Endothelial cell of umbilical vein (primary cell): ENCODE measurements at regions not wholly inside any gene's neighbourhood (a gene's known extent, or its start where the extent isn't known, plus 50 kb on each side); places are given as distances from the start of the nearest gene placed in this dataset.

Source experiments
- BruUV-seq: library from RNA; stranded (reverse); fragments of 400-500 nt; replicated peaks from 2 replicates; lab custom pipeline; 2021; lab: Mats Ljungman, UMichigan
- CTCF ChIA-PET: fragments of 300-600, 350-600 bp; sonication (Branson Sonifier 250); formaldehyde crosslinking; loops from one replicate; lab custom pipeline; 2021; ENCODE audit warnings: antibody characterized with exemption, inconsistent platforms; lab: Charles Lee
- POLR2A ChIA-PET: fragments of 300-600, 350-600 bp; sonication (Branson Sonifier 250); formaldehyde crosslinking; loops from one replicate; lab custom pipeline; 2021; ENCODE audit warnings: antibody characterized with exemption, inconsistent platforms; lab: Charles Lee
- DNase-seq: peaks from one replicate; pipeline ENCODE4 v3.0.0-alpha.2; 2011; ENCODE audit warnings: low read depth, low spot score
- FAIRE-seq: peaks from 2 replicates; lab custom pipeline; 2011; peaks lifted over from hg19 to GRCh38; lab: Jason Lieb, UNC
- H2AFZ ChIP-seq: 2 replicates; pipeline ENCODE4 v1.6.0; 2012; ENCODE audit warnings: low read depth, low read length, control low read depth, inconsistent platforms
- H3K27ac ChIP-seq: 2 replicates; pipeline ENCODE4 v1.5.1; 2011; ENCODE audit warnings: low read depth, mild to moderate bottlenecking, control low read depth, low read length, moderate library complexity; ENCODE audit not compliant: insufficient read depth
- H3K27me3 ChIP-seq, 2 experiments: 2 replicates each; pipeline versions ENCODE4 v1.6.0 to v1.6.1; 2011; ENCODE audit warnings: low read length in 2 of 2, mixed read lengths in 1 of 2; ENCODE audit not compliant: control insufficient read depth in 2 of 2, insufficient read depth in 2 of 2
- H3K36me3 ChIP-seq, 2 experiments: 2 replicates in 1 of 2; 3 replicates in 1 of 2; pipeline ENCODE4 v1.5.1; 2011; ENCODE audit warnings: low read length in 2 of 2, mild to moderate bottlenecking in 1 of 2, moderate library complexity in 1 of 2; ENCODE audit not compliant: control insufficient read depth in 2 of 2, insufficient read depth in 2 of 2; ENCODE audit errors: extremely low read depth in 1 of 2
- H3K4me1 ChIP-seq: 3 replicates; pipeline ENCODE4 v1.5.1; 2011; ENCODE audit warnings: mild to moderate bottlenecking, low read length; ENCODE audit not compliant: control insufficient read depth, insufficient read depth; ENCODE audit errors: extremely low read depth
- H3K4me2 ChIP-seq: 2 replicates; pipeline ENCODE4 v1.6.1; 2011; ENCODE audit warnings: low read length, control low read depth, mixed read lengths; ENCODE audit not compliant: insufficient read depth
- H3K4me3 ChIP-seq, 3 experiments: fragments of 200-600 bp in 1 of 3; sonication (generic), shearing (Covaris generic) in 1 of 3; replicated peaks in 1 of 3; 2 replicates each; pipeline ENCODE4 v1.5.1; 2011 to 2016; ENCODE audit warnings: control low read depth in 3 of 3, low read length in 3 of 3, mild to moderate bottlenecking in 2 of 3, inconsistent platforms in 1 of 3, low read depth in 1 of 3, moderate library complexity in 1 of 3; ENCODE audit not compliant: insufficient read depth in 1 of 3
- H3K79me2 ChIP-seq: 2 replicates; pipeline ENCODE4 v1.6.0; 2012; ENCODE audit warnings: low read length, inconsistent platforms; ENCODE audit not compliant: control insufficient read depth, insufficient read depth
- H3K9ac ChIP-seq: replicated peaks from 2 replicates; pipeline ENCODE3; 2011; ENCODE audit warnings: low read length, control low read depth; ENCODE audit not compliant: insufficient read depth; ENCODE audit errors: extremely low read depth
- H3K9me1 ChIP-seq: replicated peaks from 3 replicates; pipeline ENCODE4 v1.6.0; 2011; ENCODE audit warnings: mild to moderate bottlenecking, low read length; ENCODE audit not compliant: control insufficient read depth, insufficient read depth; ENCODE audit errors: extremely low read depth
- H3K9me3 ChIP-seq: replicated peaks from 2 replicates; pipeline ENCODE4 v1.5.1; 2012; ENCODE audit warnings: low read length, inconsistent platforms; ENCODE audit not compliant: control insufficient read depth, insufficient read depth
- H4K20me1 ChIP-seq: replicated peaks from 2 replicates; pipeline ENCODE3; 2011; ENCODE audit warnings: mild to moderate bottlenecking, low read length; ENCODE audit not compliant: control insufficient read depth, insufficient read depth; ENCODE audit errors: extremely low read depth
- EZH2 ChIP-seq: IDR thresholded peaks from 2 replicates; pipeline ENCODE4 v1.6.1; 2012; ENCODE audit warnings: borderline replicate concordance, low read depth, mild to moderate bottlenecking, moderate library complexity, low read length, inconsistent platforms; ENCODE audit not compliant: severe bottlenecking
- FOS ChIP-seq: IDR thresholded peaks from 2 replicates; pipeline ENCODE4 v1.6.1; 2011; ENCODE audit warnings: mild to moderate bottlenecking, low read length, moderate library complexity, borderline replicate concordance; ENCODE audit not compliant: insufficient read depth
- GATA2 ChIP-seq: IDR thresholded peaks from 2 replicates; pipeline ENCODE4 v1.7.0; 2011; ENCODE audit warnings: low read depth, mild to moderate bottlenecking, moderate library complexity, mixed read lengths, low read length; ENCODE audit not compliant: insufficient read length, insufficient read depth
- JUN ChIP-seq: IDR thresholded peaks from 2 replicates; pipeline ENCODE4 v1.6.1; 2011; ENCODE audit warnings: borderline replicate concordance, low read depth; ENCODE audit not compliant: insufficient read length, insufficient read depth
- MYC ChIP-seq: IDR thresholded peaks from one replicate; pipeline ENCODE4 v1.6.1; 2011; ENCODE audit warnings: mild to moderate bottlenecking, low read depth, low read length
- POLR2A ChIP-seq: IDR thresholded peaks from 2 replicates; pipeline ENCODE4 v1.6.1; 2012; ENCODE audit warnings: low read depth, mild to moderate bottlenecking, control low read depth, low read length
- POLR2AphosphoS5 ChIP-seq: IDR thresholded peaks from 2 replicates; pipeline ENCODE4 v1.6.1; 2012; ENCODE audit warnings: low read depth, mild to moderate bottlenecking, control low read depth, low read length, moderate library complexity; ENCODE audit not compliant: insufficient read depth
- dilution Hi-C: fragments of 300-500 bp; cut with MboI; formaldehyde crosslinking; loops from one replicate; pipeline ENCODE4 v1.15.0; 2019; ENCODE audit warnings: low sequenced_read_pairs; ENCODE audit not compliant: extremely low pct_ligation_motif_present
- intact Hi-C: fragments of 100-400 bp; cut with micrococcal nuclease; formaldehyde crosslinking; loops from one replicate; pipeline ENCODE4 v1.10.0; 2022
- TF ChIP-seq, protein P1 (sequence below): IDR thresholded peaks from 2 replicates; pipeline ENCODE4 v1.6.1; 2011; ENCODE audit not compliant: insufficient read depth, insufficient read length
- TF ChIP-seq, protein P2 (sequence below), 2 donors: IDR thresholded peaks; 1 replicate in 1 of 2; 2 replicates in 1 of 2; pipeline ENCODE4 v1.5.1; 2011; ENCODE audit warnings: low read length in 2 of 2, mild to moderate bottlenecking in 2 of 2, moderate library complexity in 2 of 2, control low read depth in 1 of 2, inconsistent platforms in 1 of 2, low read depth in 1 of 2; ENCODE audit not compliant: insufficient read depth in 1 of 2; ENCODE audit errors: extremely low read depth in 1 of 2

DNA sequence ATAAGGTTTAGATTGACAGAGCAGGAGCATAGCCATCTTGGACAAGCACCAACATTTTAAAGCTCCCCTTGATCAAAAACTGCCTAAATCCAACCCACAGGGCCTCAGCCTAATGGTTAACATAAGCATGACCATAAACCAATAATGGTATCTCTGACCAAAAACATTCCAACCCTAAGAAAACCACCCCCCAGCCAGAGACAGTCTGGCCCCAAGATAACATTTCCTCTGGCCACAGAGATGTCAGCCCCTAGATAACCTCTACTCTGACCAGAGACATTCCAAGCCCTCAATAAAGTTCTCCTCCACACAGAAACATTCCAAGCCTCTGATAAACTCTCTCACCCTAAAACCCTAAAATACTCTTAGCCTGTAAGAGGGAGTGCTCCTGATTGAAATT, 164.4 kb downstream of the DDX3Y start:
- ChIA-PET CTCF (no interaction called here), POLR2A (no interaction called here)
- TF ChIP-seq, protein P1, sequence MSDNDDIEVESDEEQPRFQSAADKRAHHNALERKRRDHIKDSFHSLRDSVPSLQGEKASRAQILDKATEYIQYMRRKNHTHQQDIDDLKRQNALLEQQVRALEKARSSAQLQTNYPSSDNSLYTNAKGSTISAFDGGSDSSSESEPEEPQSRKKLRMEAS: no peak
- TF ChIP-seq MYC: no peak
- TF ChIP-seq, protein P2, sequence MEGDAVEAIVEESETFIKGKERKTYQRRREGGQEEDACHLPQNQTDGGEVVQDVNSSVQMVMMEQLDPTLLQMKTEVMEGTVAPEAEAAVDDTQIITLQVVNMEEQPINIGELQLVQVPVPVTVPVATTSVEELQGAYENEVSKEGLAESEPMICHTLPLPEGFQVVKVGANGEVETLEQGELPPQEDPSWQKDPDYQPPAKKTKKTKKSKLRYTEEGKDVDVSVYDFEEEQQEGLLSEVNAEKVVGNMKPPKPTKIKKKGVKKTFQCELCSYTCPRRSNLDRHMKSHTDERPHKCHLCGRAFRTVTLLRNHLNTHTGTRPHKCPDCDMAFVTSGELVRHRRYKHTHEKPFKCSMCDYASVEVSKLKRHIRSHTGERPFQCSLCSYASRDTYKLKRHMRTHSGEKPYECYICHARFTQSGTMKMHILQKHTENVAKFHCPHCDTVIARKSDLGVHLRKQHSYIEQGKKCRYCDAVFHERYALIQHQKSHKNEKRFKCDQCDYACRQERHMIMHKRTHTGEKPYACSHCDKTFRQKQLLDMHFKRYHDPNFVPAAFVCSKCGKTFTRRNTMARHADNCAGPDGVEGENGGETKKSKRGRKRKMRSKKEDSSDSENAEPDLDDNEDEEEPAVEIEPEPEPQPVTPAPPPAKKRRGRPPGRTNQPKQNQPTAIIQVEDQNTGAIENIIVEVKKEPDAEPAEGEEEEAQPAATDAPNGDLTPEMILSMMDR (IDR thresholded peaks at IDR 0.05; ENCODE audit: extremely low read depth in 1 of 2, insufficient read depth in 1 of 2, low read depth in 1 of 2, low read length in 2 of 2): no peak
- no peak for TF ChIP-seq POLR2AphosphoS5
- TF ChIP-seq EZH2: no peak
- no peak for TF ChIP-seq FOS
- TF ChIP-seq JUN: no peak
- no peak for TF ChIP-seq POLR2A
- TF ChIP-seq GATA2: no peak
- Histone ChIP-seq H3K4me1 (no peaks in the 10 kb centered on the region), H3K9me1 (no peaks in the 10 kb centered on the region), H3K36me3 (no peaks in the 10 kb centered on the region), H4K20me1 (no peaks in the 10 kb centered on the region), H3K79me2 (no peaks in the 10 kb centered on the region), H3K4me3 (no peak overlapping the region), H3K9ac (no peak overlapping the region), H2AFZ (no peak overlapping the region), H3K4me2 (no peak overlapping the region), H3K9me3 (no peaks in the 10 kb centered on the region), H3K27ac (no peak overlapping the region), H3K27me3 (no peaks in the 10 kb centered on the region)
- intact Hi-C loops (no loop called here), dilution Hi-C loops (no loop called here)
- no TSS peak for BruUV-seq
- DNase-seq (no peak), FAIRE-seq (no peak)
